ENCODE measurements at regions not wholly inside any gene's neighbourhood (a gene's known extent, or its start where the extent isn't known, plus 50 kb on each side); places are given as distances from the start of the nearest gene placed in this dataset.

DNA sequence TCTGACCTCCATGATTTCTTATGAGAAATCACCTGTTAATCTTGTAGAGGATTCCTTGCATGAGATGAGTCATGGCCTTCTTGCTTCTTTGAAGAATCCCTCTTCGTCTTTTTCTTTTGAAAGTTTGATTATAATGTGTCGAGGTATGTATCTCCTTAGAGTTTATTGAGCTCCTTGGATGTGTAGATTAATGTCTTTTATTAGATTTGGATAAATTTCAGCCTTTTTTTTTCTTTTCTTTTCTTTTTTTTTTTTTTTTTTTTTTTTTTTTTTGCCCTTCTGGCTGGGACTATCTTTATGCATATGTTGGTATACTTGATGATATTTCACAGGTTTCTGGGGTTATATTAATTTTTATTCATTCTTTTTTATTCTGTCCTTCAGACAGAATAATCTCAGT, 72.3 kb upstream of the ITGA4 start:
- no peak overlapping the region for H3K18ac ChIP-seq (ENCODE audit: low read depth, low read length)
- H3K9me3 ChIP-seq (ENCODE audit: control insufficient read depth, insufficient read depth, low read length) = no peaks in the 10 kb centered on the region
- WGBS, 2 experiments (ENCODE audit: extremely low coverage in 2 of 2, insufficient read length in 1 of 2) = no CpG with 5 or more reads among the region's 2 CpGs
- no peak overlapping the region for H2BK120ac ChIP-seq (ENCODE audit: low read depth, low read length)
- DNase-seq (no peak), ATAC-seq (ENCODE audit: low read depth) (no peak)
- no peak overlapping the region for H2BK20ac ChIP-seq (ENCODE audit: low read depth, low read length)
- H2BK5ac ChIP-seq (ENCODE audit: low read depth, low read length, poor library complexity, severe bottlenecking) = no peak overlapping the region
- no peak overlapping the region for H2BK15ac ChIP-seq (ENCODE audit: low read depth, low read length)
- TF ChIP-seq RCOR1 (IDR thresholded peaks at IDR 0.05; ENCODE audit: insufficient replicate concordance, low read length) = no peak
- no peak overlapping the region for H3K4me3 ChIP-seq (ENCODE audit: insufficient read depth, low read depth, low read length)
- H2AK9ac ChIP-seq (replicated peaks; ENCODE audit: low read depth, low read length, poor library complexity) = no peak overlapping the region
- H4K20me1 ChIP-seq (ENCODE audit: insufficient read depth, low read length) = no peaks in the 10 kb centered on the region
- H3K36me3 ChIP-seq (ENCODE audit: control insufficient read depth, insufficient read depth, low read length) = no peaks in the 10 kb centered on the region
- no peak overlapping the region for H2AK5ac ChIP-seq (ENCODE audit: low read depth, low read length)
- H3K9ac ChIP-seq (ENCODE audit: low read depth, low read length) = no peak overlapping the region
- no peak overlapping the region for H3K4ac ChIP-seq (ENCODE audit: low read depth, low read length)
- no peak overlapping the region for H3K14ac ChIP-seq (replicated peaks; ENCODE audit: low read depth, low read length)
- no peak overlapping the region for H3K27ac ChIP-seq (ENCODE audit: insufficient read depth, low read length)
- POLR2A ChIA-PET (ENCODE audit: unreplicated experiment) = no interaction called here
- H4K91ac ChIP-seq (ENCODE audit: insufficient read depth, low read depth, low read length) = no peak overlapping the region
- H3K79me1 ChIP-seq (ENCODE audit: low read depth in 1 of 2, low read length in 2 of 2) = no peaks in the 10 kb centered on the region
- no peak overlapping the region for H3K4me2 ChIP-seq (ENCODE audit: low read depth, low read length)
- no peak overlapping the region for H3K56ac ChIP-seq (ENCODE audit: extremely low read depth, insufficient read depth, low read length)
- no TSS peak for BruUV-seq (replicated peaks)
- in situ Hi-C loops (cut with MboI; ENCODE audit: low sequenced_read_pairs) = no loop called here
- CTCF ChIA-PET = no interaction called here
- no peak overlapping the region for H3K23ac ChIP-seq (ENCODE audit: low read depth, low read length)
- no peak overlapping the region for H2AFZ ChIP-seq (replicated peaks; ENCODE audit: low read length, poor library complexity)
- H3K4me1 ChIP-seq (ENCODE audit: control insufficient read depth, insufficient read depth, low read length) = no peaks in the 10 kb centered on the region
- no peak overlapping the region for H4K8ac ChIP-seq (ENCODE audit: low read depth in 2 of 2, low read length in 2 of 2)
- no peak overlapping the region for H4K5ac ChIP-seq (ENCODE audit: low read depth, low read length)
- dilution Hi-C loops (cut with HindIII; ENCODE audit: low sequenced_read_pairs, unreplicated experiment) = no loop called here
- peaks cover 2% of the 10 kb centered on the region; the same call in 1 of the 2 replicates for H3K27me3 ChIP-seq (ENCODE audit: control insufficient read depth, insufficient read depth, low read length)
- no peaks in the 10 kb centered on the region for H3K9me1 ChIP-seq (ENCODE audit: insufficient read depth, low read length)
- intact Hi-C loops (cut with micrococcal nuclease) = no loop called here
